ENCODE measurements at regions not wholly inside any gene's neighbourhood (a gene's known extent, or its start where the extent isn't known, plus 50 kb on each side); places are given as distances from the start of the nearest gene placed in this dataset.
A peak's percentile ranks its signal among the peaks of the same experiment; 100 is the strongest.

DNA sequence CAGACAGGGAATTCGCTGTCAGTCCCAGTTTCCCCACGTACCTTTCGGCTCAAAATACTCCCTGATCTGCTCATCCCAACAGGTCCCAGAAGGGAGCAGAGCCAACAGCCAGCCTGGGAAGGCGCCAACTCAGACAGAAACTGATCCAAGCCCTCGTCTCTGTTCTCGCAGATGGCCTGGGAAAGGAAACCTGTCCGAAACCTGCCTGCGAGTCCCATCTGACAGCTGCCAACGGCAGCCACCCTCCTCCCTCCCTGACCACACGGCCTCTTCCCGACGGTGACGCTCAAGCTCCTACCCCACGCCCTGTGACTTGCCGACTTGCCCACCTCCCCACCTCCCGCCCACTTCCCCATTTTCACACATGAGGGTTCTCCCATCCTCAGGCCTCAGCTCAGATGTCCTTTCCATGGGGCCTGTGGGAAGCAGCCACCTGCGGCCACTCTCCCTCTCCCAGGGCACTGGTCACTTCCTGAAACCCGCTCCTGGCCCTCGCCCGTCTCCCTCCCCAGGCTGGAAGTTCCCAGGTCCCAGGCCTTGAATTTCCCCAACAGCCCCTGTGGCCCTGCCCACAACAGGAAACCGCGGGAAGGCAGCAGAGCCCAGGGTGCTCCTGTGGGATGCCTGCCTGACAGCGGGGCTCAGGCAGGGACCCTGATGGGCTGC is 60.9 kb upstream of the FBRSL1 start:
- no peaks in the 10 kb centered on the region for H3K9me3 ChIP-seq (ENCODE audit: control insufficient read depth, insufficient read depth, low read length)
- peaks cover 14% of the 10 kb centered on the region; the same call in 1 of the 2 replicates for H3K4me1 ChIP-seq (ENCODE audit: insufficient read depth, low read length)
- H3K36me3 ChIP-seq (ENCODE audit: insufficient read depth, low read length): no peaks in the 10 kb centered on the region
- peak overlapping the region; percentile 15; the same call in 1 of the 2 replicates for H3K9ac ChIP-seq (ENCODE audit: low read depth, low read length)

DNA sequence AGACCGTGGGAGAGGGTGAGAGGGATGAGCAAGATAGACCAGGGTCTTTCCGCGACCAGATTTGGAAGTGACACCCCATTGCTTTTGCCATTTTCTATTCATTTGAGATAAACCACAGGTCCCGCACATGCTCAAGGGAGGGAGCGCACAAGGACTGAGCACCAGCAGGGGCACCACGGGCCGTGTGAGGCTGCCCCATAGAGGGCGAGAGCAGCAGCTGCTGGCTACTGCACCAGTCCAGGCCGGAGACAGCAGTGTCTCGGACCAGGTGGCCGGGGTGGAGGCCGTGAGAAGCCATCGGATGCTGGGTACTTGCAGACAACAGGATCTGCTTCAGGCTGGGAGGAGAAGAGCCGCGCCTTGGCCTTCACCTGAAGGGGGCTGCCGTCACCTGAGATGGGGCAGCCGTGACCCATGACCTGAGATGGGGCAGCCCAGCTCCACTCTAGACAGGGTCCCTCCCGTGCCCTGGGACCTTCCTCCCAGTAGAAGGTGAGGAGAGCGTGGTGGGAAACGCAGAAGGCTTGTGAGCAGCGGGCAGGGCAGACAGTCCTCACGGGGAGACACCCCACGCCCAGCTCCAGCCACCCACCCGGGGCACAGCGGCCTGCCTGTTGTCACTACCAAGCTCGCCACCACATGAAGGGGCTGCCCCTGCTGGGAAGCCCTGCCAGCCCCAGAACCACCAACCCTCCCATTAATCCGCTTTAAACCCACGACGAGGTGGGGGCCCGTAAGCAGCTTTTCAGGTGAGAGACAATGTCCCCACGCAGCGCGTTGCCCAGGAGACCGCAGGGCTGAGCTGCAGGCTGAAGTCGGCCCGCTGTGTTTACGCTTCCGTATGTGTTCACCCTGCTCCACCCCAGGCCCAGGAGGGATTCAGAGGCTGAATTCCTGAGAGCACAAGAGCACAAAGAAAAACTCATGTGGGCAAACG is 61.7 kb upstream of the FBRSL1 start:
- Histone ChIP-seq H3K9ac (ENCODE audit: low read depth, low read length) (no peak overlapping the region; the same call in 1 of the 2 replicates), H3K36me3 (ENCODE audit: insufficient read depth, low read length) (no peaks in the 10 kb centered on the region), H3K4me1 (ENCODE audit: insufficient read depth, low read length) (peaks cover 14% of the 10 kb centered on the region; the same call in 1 of the 2 replicates), H3K9me3 (ENCODE audit: control insufficient read depth, insufficient read depth, low read length) (no peaks in the 10 kb centered on the region)

DNA sequence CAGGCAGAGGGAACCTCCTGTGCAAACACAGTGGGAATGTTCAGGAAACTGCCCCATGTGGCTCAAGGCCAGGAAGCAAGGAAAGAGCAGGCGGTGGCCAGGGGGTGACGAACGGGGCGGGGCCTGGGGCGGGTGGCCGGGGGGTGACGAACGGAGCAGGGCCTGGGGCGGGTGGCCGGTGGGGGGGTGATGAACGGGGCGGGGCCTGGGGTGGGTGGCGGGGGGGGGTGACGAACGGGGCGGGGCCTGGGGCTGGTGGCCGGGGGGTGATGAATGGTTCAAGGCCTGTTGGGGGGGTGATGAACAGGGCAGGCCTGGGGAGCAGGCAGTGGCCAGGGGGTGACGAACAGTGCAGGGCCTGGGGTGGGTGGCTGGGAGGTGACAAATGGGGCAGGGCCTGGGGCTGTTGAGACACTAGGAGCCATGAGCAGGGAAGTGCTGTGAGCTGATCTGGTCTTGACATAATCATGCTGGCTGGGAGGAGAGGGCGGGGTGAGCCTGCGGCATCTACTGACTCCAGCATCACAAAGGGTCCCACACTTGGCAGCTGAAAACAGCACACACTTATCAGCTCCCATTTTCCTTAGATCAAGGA is 62.7 kb upstream of the FBRSL1 start:
- Histone ChIP-seq H3K4me1 (ENCODE audit: insufficient read depth, low read length) (peaks cover 14% of the 10 kb centered on the region; the same call in 1 of the 2 replicates), H3K9ac (ENCODE audit: low read depth, low read length) (no peak overlapping the region), H3K36me3 (ENCODE audit: insufficient read depth, low read length) (no peaks in the 10 kb centered on the region), H3K9me3 (ENCODE audit: control insufficient read depth, insufficient read depth, low read length) (no peaks in the 10 kb centered on the region)

DNA sequence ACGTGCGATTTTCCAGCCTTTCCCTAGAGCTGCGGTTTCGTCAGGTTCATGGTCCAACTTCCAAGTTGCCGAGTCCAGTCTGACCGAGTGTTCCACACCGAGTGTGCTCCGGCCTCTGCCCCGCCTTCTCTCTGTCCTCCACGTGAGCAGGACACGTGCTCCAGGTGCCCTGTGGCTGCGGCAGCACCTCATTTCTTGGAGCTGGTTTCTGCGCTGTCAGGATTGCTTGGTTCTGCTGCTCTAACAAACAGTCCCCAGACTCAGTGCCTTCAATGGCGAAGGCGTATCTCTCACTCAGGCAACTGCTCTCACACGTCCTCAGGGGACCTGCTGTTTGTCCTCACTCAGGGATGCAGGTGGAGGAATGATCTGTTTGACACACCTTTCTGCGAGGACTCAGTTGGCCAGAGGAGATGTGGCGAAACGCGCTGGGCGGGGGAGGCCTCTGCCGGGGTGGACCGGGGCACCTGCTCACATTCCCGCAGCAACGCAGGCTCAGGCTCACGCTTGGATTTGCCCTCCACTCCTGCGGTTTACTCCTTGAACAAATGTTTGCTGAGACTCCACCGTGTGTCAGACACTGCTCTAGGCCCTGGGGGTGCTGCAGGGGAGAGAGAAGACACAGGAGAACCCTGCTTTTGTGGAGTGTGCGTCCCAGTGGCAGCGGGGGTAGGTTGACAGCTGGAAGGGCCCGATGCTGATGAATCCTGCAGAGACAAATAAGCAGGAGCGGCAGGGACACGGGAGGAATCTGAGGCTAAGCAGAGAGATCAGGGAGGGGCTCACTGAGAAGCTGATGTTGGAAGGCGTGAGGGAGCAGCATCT is 63.4 kb upstream of the FBRSL1 start:
- Histone ChIP-seq H3K4me1 (ENCODE audit: insufficient read depth, low read length) (peaks cover 14% of the 10 kb centered on the region; the same call in 1 of the 2 replicates), H3K9ac (ENCODE audit: low read depth, low read length) (no peak overlapping the region), H3K9me3 (ENCODE audit: control insufficient read depth, insufficient read depth, low read length) (no peaks in the 10 kb centered on the region), H3K36me3 (ENCODE audit: insufficient read depth, low read length) (no peaks in the 10 kb centered on the region)

DNA sequence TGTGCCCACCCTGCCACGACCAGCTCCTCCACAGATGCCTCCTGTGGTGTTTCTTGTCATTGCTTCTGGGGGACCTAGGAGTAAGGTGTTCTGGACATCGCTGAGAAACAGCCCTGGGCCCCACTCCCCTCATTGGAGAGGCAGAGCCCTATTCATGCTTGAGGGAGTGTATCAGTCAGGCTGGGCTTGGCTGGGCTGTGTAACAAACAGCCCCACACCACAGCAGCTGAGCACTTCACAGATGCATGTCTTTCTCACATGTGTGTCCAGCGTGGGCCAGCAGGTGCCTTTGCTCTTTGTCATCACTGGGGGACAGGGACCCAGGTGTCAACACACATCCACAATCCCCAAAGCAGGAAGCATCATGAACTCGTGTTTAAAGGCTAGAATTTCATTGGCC is 65.1 kb upstream of the FBRSL1 start:
- Histone ChIP-seq H3K4me1 (ENCODE audit: insufficient read depth, low read length) (peaks cover 5% of the 10 kb centered on the region; the same call in 1 of the 2 replicates), H3K9ac (ENCODE audit: low read depth, low read length) (no peak overlapping the region), H3K36me3 (ENCODE audit: insufficient read depth, low read length) (no peaks in the 10 kb centered on the region)

GRCh38 chr12:132423820-132424645 is 65.9 kb upstream of the FBRSL1 start:
- H3K36me3 ChIP-seq (ENCODE audit: insufficient read depth, low read length): no peaks in the 10 kb centered on the region
- no peak overlapping the region for H3K9ac ChIP-seq (ENCODE audit: low read depth, low read length)
- no peaks in the 10 kb centered on the region for H3K9me3 ChIP-seq (ENCODE audit: control insufficient read depth, insufficient read depth, low read length)
- H3K4me1 ChIP-seq (ENCODE audit: insufficient read depth, low read length): no peaks in the 10 kb centered on the region

More for the DNA sequence above, 65.1 kb upstream of the FBRSL1 start:
- no peaks in the 10 kb centered on the region for H3K9me3 ChIP-seq (ENCODE audit: control insufficient read depth, insufficient read depth, low read length)

DNA sequence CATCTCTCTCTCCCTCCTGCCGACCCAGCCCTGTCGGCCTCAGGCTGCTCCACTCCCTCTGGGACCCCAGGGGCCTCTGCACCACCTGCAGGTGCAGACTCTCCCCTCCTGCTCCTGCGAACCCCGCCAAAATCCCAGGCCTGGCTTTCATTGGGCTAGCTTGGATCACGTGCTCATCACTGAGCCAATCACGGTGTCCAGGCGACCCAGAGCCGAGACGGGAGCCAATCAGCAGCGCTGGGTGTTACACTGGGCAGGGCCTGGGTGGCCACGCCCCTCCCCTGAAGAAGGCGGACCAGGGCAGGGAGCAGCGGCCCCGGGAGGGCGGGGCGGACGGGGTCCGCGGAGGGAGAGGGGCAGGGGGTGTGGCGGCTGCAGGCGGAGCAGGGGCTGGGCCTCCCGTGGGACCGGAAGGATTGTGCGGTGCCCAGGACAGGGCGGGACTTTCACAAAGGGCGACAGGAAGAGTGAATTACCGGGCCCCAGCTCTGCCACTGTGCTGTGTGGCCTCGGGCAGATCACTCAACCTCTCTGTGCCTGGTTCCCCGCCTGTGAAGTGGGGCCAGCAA is 66.6 kb upstream of the FBRSL1 start:
- Histone ChIP-seq H3K9me3 (ENCODE audit: control insufficient read depth, insufficient read depth, low read length) (no peaks in the 10 kb centered on the region), H3K9ac (ENCODE audit: low read depth, low read length) (no peak overlapping the region), H3K36me3 (ENCODE audit: insufficient read depth, low read length) (no peaks in the 10 kb centered on the region), H3K4me1 (ENCODE audit: insufficient read depth, low read length) (no peaks in the 10 kb centered on the region)

- Histone ChIP-seq H3K4me1 (ENCODE audit: insufficient read depth, low read length) (no peaks in the 10 kb centered on the region), H3K36me3 (ENCODE audit: insufficient read depth, low read length) (no peaks in the 10 kb centered on the region), H3K9ac (ENCODE audit: low read depth, low read length) (no peak overlapping the region), H3K9me3 (ENCODE audit: control insufficient read depth, insufficient read depth, low read length) (no peaks in the 10 kb centered on the region)
These were observed 67.4 kb upstream of the FBRSL1 start for GRCh38 chr12:132422381-132423043.

GRCh38 chr12:132422040-132422380 is 67.9 kb upstream of the FBRSL1 start:
- H3K9ac ChIP-seq (ENCODE audit: low read depth, low read length): no peak overlapping the region
- no peaks in the 10 kb centered on the region for H3K4me1 ChIP-seq (ENCODE audit: insufficient read depth, low read length)
- no peaks in the 10 kb centered on the region for H3K9me3 ChIP-seq (ENCODE audit: control insufficient read depth, insufficient read depth, low read length)
- H3K36me3 ChIP-seq (ENCODE audit: insufficient read depth, low read length): no peaks in the 10 kb centered on the region

DNA sequence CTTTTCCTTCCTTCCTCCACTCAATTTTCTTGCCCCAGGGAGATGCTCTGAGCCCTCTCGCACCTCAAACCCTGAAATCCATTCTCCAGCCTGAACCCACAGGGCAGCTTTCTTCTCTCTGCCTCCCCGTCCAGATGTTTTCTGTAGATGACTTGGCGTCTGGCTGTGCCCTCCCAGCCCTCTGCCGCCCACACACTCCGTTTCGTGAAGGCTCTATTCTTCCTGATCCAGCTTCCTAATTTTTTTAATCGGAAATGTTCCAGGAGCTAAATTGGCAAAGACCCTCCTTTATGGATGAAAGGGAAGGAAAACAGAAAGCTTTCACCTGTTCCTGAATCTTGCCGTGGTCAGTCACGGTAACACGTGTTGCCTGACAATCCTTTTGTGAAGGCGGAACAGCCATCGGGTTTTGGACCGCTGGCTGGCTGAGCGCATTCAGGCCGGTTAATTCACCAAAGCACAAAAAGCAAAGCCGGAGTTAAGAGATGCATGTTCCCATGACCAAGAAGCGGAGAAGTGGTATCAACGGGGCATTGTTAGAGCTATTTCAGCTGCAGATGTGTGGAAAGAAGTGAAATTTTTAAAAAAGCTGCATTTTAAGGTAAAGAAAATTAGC is 70.2 kb upstream of the FBRSL1 start:
- Histone ChIP-seq H3K36me3 (ENCODE audit: insufficient read depth, low read length) (no peaks in the 10 kb centered on the region), H3K9ac (ENCODE audit: low read depth, low read length) (no peak overlapping the region), H3K9me3 (ENCODE audit: control insufficient read depth, insufficient read depth, low read length) (no peaks in the 10 kb centered on the region), H3K4me1 (ENCODE audit: insufficient read depth, low read length) (no peaks in the 10 kb centered on the region)

GRCh38 chr12:132418393-132418925 is 71.5 kb upstream of the FBRSL1 start:
- Histone ChIP-seq H3K36me3 (ENCODE audit: insufficient read depth, low read length) (no peaks in the 10 kb centered on the region), H3K9ac (ENCODE audit: low read depth, low read length) (no peak overlapping the region), H3K4me1 (ENCODE audit: insufficient read depth, low read length) (no peaks in the 10 kb centered on the region), H3K9me3 (ENCODE audit: control insufficient read depth, insufficient read depth, low read length) (no peaks in the 10 kb centered on the region)

DNA sequence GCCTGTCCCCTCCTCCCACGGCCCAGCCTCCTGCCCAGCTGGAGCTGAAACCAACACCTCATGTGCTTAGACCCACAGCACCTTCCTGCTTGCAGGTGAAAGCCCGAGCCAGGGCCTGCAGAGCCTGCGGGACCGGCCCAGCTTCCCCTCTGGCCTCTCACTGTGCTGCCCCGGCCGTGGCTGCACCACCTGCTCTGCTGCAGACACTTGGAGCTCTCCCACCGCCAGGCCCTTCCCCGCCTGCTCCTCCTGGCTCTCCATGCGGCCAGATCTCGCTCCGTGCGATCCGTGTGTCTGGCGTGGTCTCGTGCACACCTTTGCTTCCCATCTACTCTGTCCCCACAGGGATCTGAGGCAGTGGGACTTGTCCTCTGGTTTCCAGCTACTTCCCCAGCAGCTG is 72.2 kb upstream of the FBRSL1 start:
- Histone ChIP-seq H3K9me3 (ENCODE audit: control insufficient read depth, insufficient read depth, low read length) (no peaks in the 10 kb centered on the region), H3K36me3 (ENCODE audit: insufficient read depth, low read length) (no peaks in the 10 kb centered on the region), H3K9ac (ENCODE audit: low read depth, low read length) (no peak overlapping the region), H3K4me1 (ENCODE audit: insufficient read depth, low read length) (no peaks in the 10 kb centered on the region)
